Stomach (tissue), 8 donors: ENCODE measurements at regions not wholly inside any gene's neighbourhood (a gene's known extent, or its start where the extent isn't known, plus 50 kb on each side); places are given as distances from the start of the nearest gene placed in this dataset.

Experiments
- DNase-seq, 2 donors: peaks; one replicate each; pipeline versions ENCODE4 v3.0.0 to v3.0.0-alpha.2; 2013 to 2019
- H3K27ac ChIP-seq, 5 donors: fragments of 200-600 bp in 4 of 5; sonication (generic) in 4 of 5; one replicate each; pipeline ENCODE4 v1.5.1; 2013 to 2019; ENCODE audit warnings: mild to moderate bottlenecking in 1 of 5, moderate library complexity in 1 of 5
- H3K27me3 ChIP-seq, 3 donors: fragments of 200-600 bp; sonication (generic); one replicate each; pipeline ENCODE4 v1.5.1; 2017 to 2019; ENCODE audit warnings: mixed run types in 1 of 3
- H3K36me3 ChIP-seq, 4 donors: fragments of 200-600 bp; sonication (generic); 1 replicate in 3 of 4; 2 replicates in 1 of 4; pipeline ENCODE4 v1.5.1; 2016 to 2019
- H3K4me1 ChIP-seq, 4 donors: fragments of 200-600 bp; sonication (generic); one replicate each; pipeline ENCODE4 v1.5.1; 2016 to 2019
- H3K4me3 ChIP-seq, 4 donors: fragments of 200-600 bp; sonication (generic) in 3 of 4; one replicate each; pipeline ENCODE4 v1.5.1; 2016 to 2019; ENCODE audit warnings: mild to moderate bottlenecking in 1 of 4
- H3K9me3 ChIP-seq, 4 donors: fragments of 200-600 bp; sonication (generic); one replicate each; pipeline ENCODE4 v1.5.1; 2016 to 2019
- EP300 ChIP-seq: sonication (generic); formaldehyde crosslinking; IDR thresholded peaks from one replicate; pipeline ENCODE4 v1.6.1; 2017; ENCODE audit warnings: antibody characterized with exemption
- POLR2A ChIP-seq, 4 donors: fragments of 450-650 bp; IDR thresholded peaks; one replicate each; pipeline ENCODE4 v1.6.1; 2016; ENCODE audit warnings: antibody characterized with exemption in 4 of 4, control low read depth in 2 of 4, mild to moderate bottlenecking in 1 of 4, moderate library complexity in 1 of 4
- POLR2AphosphoS5 ChIP-seq, 3 donors: sonication (generic); formaldehyde crosslinking; IDR thresholded peaks; one replicate each; pipeline ENCODE4 v1.6.1; 2016; ENCODE audit warnings: antibody characterized with exemption in 3 of 3
- WGBS, 5 donors: extraction: QIAGEN DNeasy Blood & Tissue Kit in 3 of 5; methylation state at CpG; one replicate each; pipeline versions ENCODE4 v1.1.5 to v1.1.7; 2013 to 2018; 5-methylcytosine and 5-hydroxymethylcytosine counted together
- intact Hi-C: fragments of 100-400 bp; cut with DNase I; formaldehyde crosslinking; loops from one replicate; pipeline ENCODE4 v1.15.1; 2023; ENCODE audit warnings: low total_unique reads
- TF ChIP-seq, protein P1 (sequence below), 7 experiments: fragments of 450-650 bp in 4 of 7; fragments of 200-600 bp in 3 of 7; sonication (generic) in 3 of 7; IDR thresholded peaks; one replicate each; pipeline ENCODE4 v1.5.1; 2016 to 2019; ENCODE audit warnings: antibody characterized with exemption in 7 of 7, control low read depth in 2 of 7, mild to moderate bottlenecking in 1 of 7
- donor health status: healthy with polysubstance abuse.
- donor health status: Bipolar disorder and iron deficiency.
- donor health status: healthy.

DNA sequence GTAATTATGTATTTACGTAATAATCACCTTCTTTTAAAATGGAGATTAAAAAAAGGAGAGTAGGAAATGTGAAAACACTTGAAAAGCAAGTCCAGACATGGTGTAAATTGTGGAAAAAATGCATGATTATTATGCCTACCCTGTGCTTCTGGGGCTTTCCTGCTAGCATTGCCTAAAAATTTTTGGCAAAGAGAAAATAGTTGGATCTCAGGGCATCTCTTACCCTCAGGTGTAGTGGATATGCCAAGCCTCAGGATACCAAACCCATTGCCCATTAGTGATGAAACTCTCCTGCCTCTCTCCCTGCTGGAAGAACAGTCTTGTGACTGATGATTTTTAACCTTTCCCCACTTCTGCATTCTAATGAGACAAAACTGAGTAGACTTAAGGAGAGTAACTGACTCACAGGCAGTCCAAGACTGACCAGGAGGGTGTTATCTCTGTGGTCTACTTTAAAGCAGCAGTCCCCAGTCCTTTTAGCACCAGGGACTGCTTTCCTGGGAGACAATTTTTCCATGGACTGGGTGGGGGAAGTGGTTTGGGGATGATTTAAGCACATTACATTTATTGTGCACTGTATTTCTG is 174.6 kb downstream of the ZNF330 start:
- Histone ChIP-seq H3K4me1 (no peaks in the 10 kb centered on the region), H3K27me3 (no peaks in the 10 kb centered on the region), H3K27ac (no peak overlapping the region), H3K9me3 (no peaks in the 10 kb centered on the region), H3K4me3 (no peak overlapping the region), H3K36me3 (no peaks in the 10 kb centered on the region)
- intact Hi-C loops: no loop called here
- DNase-seq: no peak
- 85 to 98% (median 90%) methylated on average over 1 of the region's 1 CpG for WGBS, 5 donors
- no peak for TF ChIP-seq POLR2A (IDR thresholded peaks at IDR 0.05)
- TF ChIP-seq EP300: no peak
- TF ChIP-seq POLR2AphosphoS5 (IDR thresholded peaks at IDR 0.05): no peak
- TF ChIP-seq, protein P1, sequence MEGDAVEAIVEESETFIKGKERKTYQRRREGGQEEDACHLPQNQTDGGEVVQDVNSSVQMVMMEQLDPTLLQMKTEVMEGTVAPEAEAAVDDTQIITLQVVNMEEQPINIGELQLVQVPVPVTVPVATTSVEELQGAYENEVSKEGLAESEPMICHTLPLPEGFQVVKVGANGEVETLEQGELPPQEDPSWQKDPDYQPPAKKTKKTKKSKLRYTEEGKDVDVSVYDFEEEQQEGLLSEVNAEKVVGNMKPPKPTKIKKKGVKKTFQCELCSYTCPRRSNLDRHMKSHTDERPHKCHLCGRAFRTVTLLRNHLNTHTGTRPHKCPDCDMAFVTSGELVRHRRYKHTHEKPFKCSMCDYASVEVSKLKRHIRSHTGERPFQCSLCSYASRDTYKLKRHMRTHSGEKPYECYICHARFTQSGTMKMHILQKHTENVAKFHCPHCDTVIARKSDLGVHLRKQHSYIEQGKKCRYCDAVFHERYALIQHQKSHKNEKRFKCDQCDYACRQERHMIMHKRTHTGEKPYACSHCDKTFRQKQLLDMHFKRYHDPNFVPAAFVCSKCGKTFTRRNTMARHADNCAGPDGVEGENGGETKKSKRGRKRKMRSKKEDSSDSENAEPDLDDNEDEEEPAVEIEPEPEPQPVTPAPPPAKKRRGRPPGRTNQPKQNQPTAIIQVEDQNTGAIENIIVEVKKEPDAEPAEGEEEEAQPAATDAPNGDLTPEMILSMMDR (IDR thresholded peaks at IDR 0.05): no peak

DNA sequence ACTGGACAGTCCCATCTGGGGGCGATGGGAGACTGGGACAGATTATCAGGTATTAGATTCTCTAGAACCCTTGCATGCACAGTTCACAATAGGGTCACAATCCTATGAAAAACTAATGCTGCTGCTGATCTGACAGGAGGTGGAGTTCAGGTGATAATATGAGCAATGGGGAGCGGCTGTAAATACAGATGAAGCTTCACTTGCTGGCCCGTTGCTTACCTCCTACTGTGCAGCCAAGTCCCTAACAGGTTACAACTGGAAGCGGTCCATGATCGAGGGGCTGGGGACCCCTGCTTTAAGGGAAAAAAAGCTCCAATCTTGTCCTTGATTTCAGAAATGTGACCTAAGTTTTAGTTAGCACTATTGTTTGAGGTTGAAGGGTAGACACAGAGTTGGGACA is 175.2 kb downstream of the ZNF330 start:
- Histone ChIP-seq H3K36me3 (no peaks in the 10 kb centered on the region), H3K4me3 (no peak overlapping the region), H3K27me3 (no peaks in the 10 kb centered on the region), H3K27ac (no peak overlapping the region), H3K9me3 (no peaks in the 10 kb centered on the region), H3K4me1 (no peaks in the 10 kb centered on the region)
- intact Hi-C loops: no loop called here
- WGBS, 5 donors: 82 to 87% (median 86%) methylated on average over 5 of the region's 5 CpGs
- no peak for DNase-seq
- no peak for TF ChIP-seq EP300
- TF ChIP-seq POLR2A (IDR thresholded peaks at IDR 0.05): no peak
- no peak for TF ChIP-seq POLR2AphosphoS5 (IDR thresholded peaks at IDR 0.05)
- TF ChIP-seq, protein P1 (IDR thresholded peaks at IDR 0.05): no peak

DNA sequence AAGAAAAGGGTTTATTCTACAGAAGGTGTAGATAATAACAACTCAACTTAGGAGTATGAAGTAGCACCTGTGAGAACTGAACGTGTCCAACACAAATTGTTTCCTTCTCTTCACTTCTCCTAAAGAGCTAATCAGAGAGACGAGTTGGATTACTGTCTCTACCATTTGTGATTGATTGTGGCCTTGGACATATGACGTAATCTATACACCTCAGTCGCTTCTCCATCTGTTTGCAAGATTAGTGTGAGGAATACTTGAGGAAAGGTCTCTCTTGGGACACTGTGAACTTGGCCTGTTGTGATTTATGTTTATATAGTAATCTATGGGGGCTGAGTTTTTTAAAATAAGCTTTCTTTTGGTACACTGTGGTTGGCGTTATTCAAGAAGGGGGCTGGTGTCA is 182.0 kb downstream of the ZNF330 start:
- no peaks in the 10 kb centered on the region for H3K9me3 ChIP-seq
- DNase-seq: no peak
- H3K4me3 ChIP-seq: no peak overlapping the region
- no peak for TF ChIP-seq EP300
- TF ChIP-seq, protein P1 (IDR thresholded peaks at IDR 0.05): no peak
- no peak for TF ChIP-seq POLR2A (IDR thresholded peaks at IDR 0.05)
- no peak for TF ChIP-seq POLR2AphosphoS5 (IDR thresholded peaks at IDR 0.05)
- WGBS, 5 donors: 75 to 80% (median 78%) methylated on average over 5 of the region's 5 CpGs
- no peaks in the 10 kb centered on the region for H3K27me3 ChIP-seq
- H3K4me1 ChIP-seq: no peaks in the 10 kb centered on the region
- intact Hi-C loops: no loop called here
- no peaks in the 10 kb centered on the region for H3K36me3 ChIP-seq
- no peak overlapping the region for H3K27ac ChIP-seq

DNA sequence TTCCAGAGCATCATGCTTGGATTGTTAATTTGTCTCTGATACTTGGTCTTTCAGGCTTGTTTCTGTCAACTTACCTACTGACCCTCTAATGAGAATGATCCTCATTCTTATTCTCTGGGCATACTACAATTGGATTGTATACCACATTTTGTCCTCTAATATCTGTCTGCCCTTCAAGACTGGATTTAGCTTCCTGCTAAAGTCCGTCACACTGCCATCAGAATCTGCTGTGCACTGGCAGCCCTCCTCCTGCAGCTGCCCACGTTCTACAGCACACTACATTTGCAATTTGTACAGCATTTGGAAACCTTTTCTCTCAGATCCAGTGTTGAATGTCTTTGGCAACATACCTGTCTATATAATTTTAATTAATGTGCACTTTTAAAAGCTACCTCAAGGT is 183.1 kb downstream of the ZNF330 start:
- Histone ChIP-seq H3K9me3 (no peaks in the 10 kb centered on the region), H3K27ac (no peak overlapping the region), H3K4me3 (no peak overlapping the region), H3K27me3 (no peaks in the 10 kb centered on the region), H3K36me3 (no peaks in the 10 kb centered on the region), H3K4me1 (no peaks in the 10 kb centered on the region)
- 56 to 70% (median 63%) methylated on average over 2 of the region's 2 CpGs for WGBS, 5 donors
- TF ChIP-seq POLR2AphosphoS5 (IDR thresholded peaks at IDR 0.05) (no peak), EP300 (no peak), POLR2A (IDR thresholded peaks at IDR 0.05) (no peak)
- TF ChIP-seq, protein P1 (IDR thresholded peaks at IDR 0.05): no peak
- intact Hi-C loops: no loop called here
- DNase-seq: no peak
